ENCODE measurements at regions not wholly inside any gene's neighbourhood (a gene's known extent, or its start where the extent isn't known, plus 50 kb on each side); places are given as distances from the start of the nearest gene placed in this dataset.

DNA sequence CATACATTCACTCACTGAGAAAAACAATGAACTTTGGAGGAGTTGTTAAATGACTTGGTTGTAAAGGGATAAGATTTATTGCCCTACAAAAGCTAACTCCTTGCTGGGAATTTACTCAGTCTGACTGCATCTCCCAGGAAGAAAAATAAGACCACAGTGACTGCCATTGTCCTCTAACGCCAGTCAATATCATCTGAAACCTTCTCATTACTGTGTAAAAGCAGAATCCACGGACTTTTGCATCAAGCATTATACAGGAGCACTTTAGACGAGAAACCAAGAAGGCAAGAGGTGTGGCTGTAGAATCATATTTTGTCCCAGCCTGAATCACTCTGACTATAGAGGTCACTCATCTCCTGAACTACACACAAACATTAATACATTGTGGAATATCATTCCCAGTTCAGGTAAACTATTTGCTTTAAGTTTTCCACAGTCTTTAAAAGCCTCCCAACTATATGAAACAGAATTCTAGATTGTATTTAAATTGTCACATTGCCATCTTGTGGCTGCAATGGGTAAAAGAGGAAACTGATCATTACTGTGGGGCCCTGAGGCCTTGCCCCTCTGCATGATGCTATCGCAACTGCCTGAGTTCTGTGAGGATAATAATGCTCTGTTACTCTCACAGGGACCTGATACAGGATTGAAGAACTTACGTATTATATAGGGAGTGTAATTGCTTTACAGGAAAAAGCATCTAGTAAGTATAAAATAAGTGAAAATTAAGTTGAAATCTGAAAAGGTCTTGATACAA is 142.9 kb downstream of the SLCO4C1 start:
- TF ChIP-seq CTCF (IDR thresholded peaks at IDR 0.05; ENCODE audit: low read depth, low read length) = peak; percentile 62
- TF ChIP-seq EZH2phosphoT487 (IDR thresholded peaks at IDR 0.05; ENCODE audit: low read depth) = no peak

Measured in OCI-LY3 (cell line).